Right forelimb (tissue), 1 donor: ENCODE measurements at regions not wholly inside any gene's neighbourhood (a gene's known extent, or its start where the extent isn't known, plus 50 kb on each side); places are given as distances from the start of the nearest gene placed in this dataset.
A peak's percentile ranks its signal among the peaks of the same experiment; 100 is the strongest.

Source experiments
- DNase-seq: peaks from one replicate; pipeline ENCODE4 v3.0.0-alpha.2; 2018

DNA sequence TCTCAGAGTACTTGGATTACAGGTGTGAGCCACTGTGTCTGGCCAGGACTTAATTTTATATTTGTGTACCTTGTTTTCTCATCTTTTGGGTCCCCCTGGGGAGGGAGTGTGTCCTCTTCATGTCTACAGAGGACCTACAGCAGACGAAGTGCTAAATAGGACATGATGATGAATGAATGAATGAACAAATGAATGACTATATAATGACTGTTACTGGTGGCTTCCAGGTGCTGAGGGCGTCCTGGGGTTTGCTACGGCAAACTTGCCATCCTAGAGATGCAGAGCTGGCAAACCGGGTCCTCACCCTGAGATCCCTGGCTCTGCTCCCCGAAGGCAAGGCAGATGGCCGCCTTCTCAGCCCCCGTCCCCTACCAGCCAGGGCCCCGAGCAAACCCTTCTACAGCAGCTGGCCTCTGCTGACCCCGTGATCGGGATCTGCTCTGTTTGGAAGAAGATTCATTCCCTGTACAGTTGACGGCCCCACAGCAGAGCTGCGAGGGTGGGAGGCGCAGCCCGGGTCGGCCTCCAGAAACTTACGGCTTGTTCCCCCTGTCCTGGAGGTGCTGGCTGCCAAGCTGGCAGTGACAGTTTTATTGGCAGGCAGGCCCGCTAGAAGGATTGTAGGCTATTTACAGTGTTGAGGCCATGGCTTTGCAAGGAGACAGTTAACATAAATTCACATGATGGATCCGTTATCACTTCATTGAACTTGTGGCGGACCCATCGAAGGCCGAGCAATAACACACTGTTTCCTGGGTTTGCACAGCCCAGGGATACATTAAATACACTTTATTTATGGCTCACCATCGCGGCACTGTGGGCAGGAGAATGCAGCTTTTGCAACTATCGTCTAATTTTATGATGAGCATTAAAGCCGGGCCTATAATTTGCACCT is 197.7 kb upstream of the GSE1 start:
- DNase-seq: no peak

DNA sequence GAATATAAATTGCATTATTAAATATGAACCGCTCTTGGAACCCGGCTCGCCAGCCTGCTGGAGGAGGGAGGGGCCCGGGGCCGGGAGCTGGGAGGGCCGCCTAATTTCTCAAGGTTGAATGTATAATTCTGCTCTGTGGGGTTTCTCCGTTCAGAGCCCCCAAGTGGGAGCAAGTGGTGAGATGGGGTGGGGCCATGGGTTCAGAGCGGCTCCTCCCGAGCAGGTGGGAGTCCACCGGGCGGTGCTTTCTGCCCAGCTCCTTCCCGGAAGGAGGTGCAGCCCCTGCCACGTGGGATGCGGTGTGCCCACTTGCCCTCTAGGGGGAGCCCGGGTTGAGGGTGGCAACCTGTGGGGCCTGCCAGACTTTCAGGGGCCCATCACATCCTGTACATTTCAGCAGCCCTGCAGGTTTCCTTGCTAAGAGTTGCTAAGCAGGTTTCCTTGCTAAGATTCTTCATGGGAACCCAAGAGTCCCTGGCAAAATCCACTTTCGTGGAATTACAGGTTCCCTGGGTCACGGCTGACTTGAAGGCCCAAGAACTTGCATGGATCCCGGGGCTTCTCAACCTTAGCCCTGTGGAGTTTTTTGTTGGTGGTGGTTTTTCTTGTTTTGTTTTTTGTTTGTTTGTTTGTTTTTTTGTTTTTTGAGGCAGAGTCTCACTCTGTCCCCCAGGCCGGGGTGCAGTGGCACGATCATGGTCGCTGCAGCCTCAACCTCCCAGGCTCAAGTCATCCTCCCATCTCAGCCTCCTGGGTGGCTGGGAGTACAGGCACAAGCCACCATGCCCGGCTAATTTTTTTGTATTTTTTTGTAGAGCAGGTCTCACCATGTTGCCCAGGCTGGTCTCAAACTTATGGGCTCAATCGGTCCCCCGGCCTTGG is 196.7 kb upstream of the GSE1 start:
- no peak for DNase-seq

DNA sequence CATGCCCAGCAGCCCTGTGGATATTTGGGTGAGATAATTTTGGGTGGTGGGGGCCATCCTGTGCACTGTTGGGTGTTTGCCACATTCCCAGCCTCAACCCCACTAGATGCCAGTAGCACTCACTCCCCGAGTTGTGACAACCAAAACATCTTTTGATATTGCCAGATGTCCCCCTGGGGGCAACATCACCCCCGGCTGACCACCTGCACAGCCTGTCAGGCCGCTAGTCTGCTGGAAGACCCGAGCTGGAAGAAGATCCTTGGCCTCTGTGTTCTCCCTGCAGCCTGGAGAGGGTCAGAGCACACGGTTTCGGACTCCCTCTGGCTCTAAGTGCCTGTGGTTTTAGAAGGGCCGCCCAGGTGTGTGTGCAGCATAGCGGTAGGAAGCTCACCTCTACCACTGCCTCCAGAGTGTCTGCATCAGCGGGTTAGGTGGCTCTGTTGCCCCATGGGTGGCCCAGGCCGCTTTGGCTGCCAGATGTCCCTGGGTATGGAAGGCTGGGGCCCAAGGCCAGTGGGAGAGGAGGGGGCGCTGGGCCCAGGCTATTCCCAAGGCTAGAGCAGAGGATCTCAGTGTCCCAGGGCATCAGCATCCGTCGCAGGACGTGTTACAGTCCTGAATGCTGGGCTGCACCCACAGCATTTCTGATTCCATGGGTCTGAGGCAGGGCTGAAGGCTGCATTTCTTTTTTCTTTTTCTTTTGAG is 195.8 kb upstream of the GSE1 start:
- DNase-seq: no peak

DNA sequence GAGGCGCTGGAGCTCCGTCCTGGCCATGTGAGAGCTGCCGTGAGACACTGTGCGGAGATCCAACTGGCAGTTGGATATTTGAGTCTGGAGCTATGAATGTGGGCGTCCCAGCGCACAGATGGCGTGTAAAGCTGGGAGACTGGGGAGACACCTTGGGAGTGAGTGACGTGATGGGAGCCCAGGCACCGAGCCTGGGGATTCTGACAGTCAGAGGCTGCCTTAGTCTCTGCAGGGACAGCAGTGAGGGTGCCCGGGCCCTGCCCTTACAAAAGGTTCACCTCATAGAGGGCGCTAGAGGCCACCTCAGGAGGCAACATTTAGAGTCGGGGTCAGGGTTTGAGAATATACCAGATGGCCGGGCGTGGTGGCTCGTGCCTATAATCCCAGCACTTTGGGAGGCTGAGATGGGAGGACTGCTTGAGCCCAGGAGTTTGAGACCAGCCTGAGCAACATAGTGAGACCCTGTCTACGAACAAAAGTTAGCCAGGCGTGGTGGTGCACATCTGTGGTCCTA is 194.1 kb upstream of the GSE1 start:
- DNase-seq: no peak

DNA sequence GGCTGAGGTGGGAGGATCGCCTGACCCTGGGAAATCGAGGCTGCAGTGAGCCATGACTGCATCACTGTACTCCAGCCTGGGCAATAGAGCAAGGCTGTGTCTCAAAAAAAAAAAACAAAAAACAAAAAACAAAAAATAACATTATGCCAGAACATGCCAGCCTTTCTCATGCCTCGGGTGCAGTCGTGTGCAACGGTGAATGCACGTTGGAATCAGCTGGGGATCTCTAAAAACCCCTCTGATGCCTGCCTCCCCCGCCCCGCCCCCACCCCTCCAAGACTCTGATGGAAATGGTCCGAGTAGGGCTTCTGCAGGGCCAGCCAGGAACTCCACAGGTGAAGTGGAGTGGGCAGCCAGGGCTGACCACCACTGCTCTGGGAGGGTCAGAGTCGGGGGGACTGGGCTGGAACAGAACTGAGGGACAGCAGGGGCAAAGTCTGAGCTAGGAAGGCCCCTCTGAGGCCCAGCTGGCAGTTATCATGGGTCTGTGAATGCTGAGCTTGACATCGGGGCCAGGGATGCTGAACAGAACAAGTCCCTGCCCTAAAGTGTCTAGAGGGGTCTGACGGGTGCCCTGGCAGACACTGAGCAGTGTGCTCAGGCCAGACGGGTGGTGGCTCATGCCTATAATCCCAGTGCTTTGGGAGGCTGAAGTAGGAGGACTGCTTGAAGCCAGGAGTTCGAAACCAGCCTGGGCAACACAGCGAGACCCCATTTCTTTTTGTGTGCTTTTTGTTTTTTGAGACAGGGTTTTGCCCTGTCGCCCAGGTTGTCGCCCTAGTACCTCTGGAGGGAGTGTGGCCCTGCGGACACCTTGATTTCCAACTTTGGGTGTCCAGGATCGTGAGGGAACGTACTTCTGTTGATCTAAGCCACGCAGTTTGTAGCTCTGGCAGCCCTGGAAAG is 193.4 kb upstream of the GSE1 start:
- DNase-seq: no peak

DNA sequence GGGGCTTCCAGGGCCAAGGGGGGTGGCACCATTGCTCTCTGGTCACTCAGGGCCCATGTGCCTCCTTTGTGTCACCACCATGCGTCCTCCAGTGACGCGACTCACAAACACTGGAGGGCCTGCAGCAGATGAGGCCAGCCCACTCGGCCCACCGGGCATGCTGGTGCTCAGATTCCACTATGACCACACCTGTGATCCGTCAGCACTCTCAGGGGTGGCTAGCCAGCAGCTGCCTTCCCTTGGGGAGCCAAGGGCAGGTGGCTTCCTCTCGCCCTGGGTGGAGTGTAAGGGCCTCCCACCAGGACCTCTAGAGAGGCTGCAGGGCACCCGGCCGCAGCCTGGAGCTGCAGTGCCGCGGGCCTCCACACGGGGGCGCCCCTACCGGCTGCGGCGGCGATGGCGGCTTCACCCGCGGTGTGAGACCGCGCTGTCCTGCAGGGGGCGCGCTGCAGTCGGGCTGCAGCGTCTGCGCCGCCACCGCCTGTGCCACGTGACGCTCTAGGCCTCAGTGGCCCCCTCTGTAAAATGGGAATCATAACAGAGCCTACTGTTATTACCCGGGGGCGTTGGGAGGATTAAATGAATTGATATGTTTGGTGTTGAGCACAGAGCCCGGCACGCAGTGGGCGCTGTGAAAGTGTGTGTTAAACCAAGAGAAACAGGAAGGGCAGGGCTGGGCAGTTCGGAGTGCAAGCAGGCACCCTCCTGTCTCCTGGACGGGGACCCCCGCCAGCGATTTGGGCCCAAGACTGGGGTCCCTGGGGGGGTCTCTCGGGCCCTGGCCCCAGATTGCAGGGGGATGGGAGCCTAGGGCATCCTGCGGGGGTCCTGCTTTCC is 192.4 kb upstream of the GSE1 start:
- DNase-seq: peak; percentile 79

DNA sequence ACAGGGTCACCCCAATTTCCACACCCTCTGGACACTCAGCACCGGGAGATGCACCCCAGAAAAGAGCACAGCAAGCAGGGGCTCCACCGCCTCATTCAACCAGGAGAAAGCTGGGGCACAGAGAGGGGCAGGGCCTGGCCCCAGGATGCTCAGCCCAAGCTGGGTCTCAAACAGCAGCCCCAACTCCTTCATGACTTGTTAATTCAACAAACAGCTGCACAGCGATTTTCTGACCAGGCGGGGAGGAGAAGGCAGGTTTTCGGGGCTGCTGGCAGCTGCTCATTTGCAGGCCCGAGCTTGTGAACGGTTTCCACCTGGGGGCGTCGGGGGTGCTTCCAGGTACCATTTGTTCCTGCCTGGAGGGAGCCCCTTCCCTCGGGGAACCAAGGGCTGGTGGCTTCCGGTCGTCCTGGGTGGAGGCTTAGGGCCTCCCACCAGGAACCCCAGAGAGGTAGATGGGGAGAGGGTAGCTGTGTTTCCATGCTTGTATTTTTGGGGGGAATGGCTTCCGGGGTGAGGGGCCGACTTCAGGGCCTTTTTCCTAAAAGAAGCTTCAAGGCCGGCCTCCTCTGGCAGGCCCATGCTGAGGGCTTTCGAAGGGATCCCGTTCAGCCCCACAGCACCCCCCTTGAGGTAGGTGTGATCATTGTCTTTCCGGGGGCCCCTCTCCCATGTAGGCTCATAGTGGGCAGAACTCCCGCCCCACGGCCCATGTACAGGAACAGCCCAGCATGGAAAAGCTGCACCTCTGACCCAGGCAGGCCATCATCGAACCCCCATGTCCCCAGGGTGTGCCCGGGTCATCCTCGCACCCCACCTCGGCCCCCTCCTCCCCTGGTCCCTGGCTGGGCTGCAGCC is 191.6 kb upstream of the GSE1 start:
- DNase-seq: no peak

DNA sequence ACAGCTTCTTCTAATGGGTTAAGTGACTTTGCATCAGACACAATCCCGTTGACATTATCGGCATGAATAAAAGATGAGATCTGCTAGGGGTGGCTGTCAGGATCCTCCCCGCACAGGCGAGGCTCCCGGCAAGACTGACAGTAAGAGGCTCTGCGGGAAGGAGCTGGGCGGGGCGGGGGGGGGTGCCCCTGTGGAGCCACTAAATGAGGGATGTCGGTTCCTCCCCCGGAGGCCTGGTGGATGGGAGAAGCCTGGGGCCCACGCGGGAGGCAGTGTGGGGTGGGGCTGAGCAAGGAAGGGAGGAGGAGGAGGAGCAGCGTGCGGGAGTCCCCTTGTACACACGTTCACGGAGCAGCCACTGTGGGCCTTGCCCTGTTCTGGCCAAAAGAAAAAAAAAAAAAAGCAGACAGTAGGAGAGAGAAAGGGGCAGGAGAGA is 190.9 kb upstream of the GSE1 start:
- DNase-seq: no peak

DNA sequence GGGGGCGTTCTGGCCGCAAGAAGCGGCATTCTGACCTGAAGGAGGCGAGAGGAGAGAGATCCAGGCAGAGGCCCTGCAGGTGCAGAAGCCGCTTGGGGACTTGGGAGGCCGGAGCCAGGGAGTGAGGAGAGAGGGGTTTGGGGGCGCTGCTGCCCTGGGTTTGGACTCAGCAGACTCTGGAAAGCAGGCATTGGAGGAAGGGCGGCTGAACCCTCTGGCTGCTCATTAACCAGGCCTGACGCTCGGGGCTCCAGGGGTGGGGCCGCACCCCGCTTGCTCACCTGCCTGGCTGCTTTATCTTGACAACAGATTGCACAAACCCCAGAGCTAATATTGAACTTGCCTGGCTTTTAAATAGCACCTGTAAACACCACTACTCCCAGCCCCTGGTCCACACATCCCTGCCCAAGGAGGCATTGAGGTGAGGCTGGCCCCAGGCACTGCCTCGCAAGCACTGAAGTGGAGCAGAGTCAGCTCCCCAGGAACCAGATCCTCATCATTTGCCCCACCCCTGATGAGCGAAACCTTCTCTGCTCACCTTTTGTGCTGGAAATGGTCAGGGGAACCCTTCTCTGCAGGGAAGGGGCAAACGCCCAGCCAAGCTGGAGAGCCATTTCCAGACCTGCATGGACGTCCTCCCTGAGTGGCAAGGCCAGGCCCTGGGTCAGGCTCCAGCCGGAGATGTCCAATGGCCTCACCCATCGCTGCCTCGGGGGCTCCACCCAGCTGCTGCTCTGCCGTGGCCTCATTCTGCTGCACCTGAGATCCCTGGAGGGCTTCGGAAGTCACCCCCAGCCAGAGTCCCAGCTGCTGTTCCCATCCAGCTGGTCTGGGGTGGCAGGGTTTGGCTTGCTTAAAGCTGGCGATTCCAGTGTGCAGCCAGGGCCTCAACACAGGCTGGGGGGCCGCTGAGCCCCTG is 190.2 kb upstream of the GSE1 start:
- DNase-seq: no peak

DNA sequence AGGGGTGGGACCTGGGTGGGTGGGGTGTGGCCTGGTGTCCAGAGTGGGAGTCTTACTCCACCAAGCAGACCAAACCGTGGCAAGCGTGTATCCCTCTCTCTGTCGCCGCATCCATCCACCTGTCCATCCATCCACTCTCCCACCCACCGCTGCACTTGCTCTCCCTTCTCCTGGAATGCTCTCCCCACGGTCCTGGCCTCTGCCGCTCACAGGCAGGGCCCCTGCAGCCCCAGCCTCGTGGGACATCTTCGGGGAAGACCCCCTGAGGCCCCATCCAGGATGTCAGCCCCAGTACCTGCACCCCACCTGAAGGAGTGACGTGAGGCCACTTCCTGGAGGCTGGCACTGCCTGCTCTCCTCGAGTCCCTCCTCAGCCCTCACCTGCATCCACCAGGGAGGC is 189.5 kb upstream of the GSE1 start:
- no peak for DNase-seq

DNA sequence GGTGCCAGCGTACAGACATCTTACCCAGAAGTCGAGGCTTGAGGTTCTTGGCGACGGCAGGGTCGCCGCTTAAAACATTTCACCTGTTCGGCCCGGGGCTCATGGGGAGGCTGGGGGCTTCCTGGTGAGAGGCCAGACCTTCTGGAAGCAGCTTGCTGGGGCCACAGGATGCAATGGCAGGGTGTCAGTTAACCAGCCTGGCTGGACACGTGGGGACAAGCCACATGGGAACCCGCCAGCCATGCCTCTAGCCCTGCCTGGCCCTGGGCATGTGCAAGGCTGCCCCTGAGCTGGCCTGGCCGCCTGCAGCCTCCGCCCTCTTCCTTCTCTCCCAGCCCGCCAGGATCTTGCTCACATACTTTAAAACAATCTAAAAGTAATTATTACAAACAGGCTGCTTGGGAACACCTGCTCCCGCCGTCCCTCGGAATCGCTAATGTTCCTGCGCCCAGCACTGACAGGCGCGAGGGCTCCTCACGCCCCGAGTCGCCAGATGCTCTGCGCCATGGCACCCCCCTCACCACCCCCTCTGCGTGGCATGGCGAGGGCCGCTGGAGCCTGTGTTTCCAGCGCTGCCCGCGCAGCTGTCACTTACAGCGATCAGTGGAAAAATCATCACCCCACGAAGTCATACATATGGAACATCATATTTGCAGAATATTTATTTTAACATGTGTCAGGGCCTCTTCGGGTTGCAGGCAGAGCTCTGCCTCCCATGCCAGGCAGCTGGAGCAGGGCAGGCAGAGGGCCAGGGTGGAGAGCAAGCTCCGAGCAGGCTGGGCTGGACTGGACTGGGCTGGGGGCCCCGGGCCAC is 188.7 kb upstream of the GSE1 start:
- no peak for DNase-seq

DNA sequence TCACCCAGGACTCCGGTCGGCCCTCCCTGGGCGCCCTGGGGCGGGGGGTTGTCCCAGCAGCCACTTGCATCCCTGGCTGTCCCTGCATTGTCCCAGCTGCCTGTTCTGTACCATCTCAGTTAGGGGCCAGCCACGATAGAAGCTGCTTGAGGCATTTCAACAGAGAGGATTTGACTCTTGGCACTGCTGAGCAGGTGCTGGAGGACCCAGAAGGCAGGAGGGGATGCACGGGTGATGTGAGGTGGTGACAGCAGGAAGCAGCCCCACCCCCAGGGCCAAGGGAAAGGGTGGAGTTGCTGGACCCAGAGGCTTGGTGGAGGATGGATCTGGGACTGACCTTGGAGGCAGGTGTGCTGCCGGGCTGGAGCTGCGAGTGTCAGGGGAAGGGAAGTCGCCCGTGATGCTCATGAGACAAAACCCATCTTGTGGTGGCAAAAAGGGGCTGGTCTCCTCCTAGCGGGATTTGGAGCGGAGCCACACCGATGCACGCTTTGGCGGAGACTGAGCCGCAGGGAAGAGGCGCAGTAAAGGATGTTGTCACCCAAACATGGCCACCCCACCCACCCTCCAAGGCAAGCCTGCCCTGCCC is 188.0 kb upstream of the GSE1 start:
- no peak for DNase-seq

DNA sequence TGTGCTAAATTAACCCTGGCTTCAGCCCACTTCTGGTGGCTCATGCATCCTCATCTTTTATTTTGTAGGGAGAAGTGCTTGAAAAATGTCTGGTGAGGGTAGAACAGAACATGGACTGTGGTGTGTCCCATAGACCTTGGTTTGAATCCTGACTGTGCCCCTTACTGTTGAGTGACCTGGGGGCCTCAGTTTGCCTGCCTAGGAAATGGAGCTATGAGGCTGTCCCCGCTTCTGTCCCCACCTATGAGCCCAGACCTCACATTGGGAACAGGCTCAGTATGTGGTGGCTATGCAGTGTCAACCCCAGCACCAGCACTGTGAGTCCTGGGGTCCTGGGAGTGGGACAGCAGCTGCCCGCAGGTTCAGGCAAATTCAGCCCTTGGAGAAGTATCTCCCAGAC is 186.3 kb upstream of the GSE1 start:
- DNase-seq: no peak

DNA sequence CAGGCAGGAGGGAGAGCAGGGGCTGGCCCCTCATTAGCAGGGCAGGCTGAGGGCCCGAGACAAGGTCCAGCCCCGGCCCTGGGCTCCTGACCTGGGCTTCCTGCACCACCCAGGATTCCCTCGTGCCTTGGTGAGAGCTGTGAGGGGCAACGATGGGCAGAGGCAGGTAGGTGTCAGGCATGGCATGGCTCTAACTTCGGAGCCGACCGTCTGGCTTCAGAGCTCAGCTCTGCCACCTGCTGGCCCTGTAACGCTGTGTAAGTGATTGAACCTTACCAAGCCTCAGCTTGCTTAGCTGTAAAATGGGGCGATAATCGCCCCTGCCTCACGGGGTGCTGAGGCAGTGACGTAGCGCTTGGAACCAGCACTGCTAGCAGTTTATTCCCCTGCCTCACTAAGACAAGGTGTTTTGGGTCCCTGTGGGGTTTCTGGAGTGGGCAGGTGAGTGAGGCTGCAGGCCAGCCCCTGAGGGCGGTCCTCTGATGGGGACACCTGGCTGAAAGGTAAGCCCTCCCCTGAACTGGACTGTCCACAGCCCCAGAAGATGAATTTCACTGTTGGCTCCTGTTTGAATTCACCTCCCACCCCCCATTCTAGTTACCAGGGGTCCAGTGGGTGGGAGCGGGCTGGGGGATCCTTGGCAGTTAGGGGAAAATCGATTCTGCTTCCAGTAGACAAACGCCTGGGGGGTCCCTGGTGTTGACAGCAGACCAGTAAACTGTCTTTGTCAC is 184.8 kb upstream of the GSE1 start:
- no peak for DNase-seq

DNA sequence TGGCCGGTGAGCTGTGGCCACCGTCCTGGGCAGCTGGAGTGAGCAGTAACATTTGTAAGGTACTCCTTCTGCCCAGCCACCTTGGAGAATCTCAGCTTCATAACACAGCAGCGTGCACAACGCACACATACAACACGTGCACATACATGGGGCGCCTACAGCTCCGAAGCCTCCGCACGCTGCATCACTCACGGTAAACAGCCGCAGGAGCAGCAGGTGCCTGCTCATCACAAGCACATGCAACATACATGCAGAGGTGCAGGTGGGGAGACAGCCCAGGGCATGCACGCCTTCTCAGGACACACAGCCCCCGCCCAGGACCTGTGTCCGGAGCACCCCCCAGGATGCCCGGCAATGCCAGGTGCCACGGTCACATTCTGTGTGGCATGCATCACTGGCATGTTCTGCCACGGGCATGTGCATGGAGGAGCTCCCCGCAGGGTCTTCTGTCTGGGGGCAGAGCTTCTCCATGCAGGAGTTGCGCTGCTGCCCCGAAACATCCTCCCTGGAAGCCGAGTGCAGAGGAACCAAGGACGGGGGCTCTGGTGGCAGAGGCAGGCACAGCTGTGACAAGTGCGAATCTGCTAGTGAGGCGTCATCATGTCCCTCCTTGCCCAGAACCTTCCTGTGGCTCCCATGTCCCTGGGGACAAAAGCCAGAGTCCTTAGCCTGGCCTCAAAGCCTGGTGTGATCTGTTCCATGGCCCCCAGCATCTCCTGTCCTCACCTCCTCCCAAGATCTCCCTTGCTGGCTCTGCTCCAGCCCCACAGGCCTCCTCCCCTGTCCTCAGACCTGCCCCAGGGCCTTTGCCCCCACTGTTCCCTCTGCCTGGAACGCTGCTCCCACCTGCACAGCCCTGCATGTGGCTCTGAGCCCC is 184.0 kb upstream of the GSE1 start:
- DNase-seq: no peak
